HS-27A (cell line): ENCODE measurements at regions not wholly inside any gene's neighbourhood (a gene's known extent, or its start where the extent isn't known, plus 50 kb on each side); places are given as distances from the start of the nearest gene placed in this dataset.

Experiments used
- DNase-seq: peaks from one replicate; pipeline ENCODE4 v3.0.0-alpha.2; 2012; ENCODE audit warnings: low read depth, missing footprints

- DNase-seq, result no peak
Measured at GRCh38 chr14:94995551-94995950, 161.8 kb downstream of the DICER1 start.

GRCh38 chr14:94994245-94994644 is 163.1 kb downstream of the DICER1 start:
- DNase-seq, result no peak

- no peak for DNase-seq
Measured at GRCh38 chr14:94992046-94992445, 165.3 kb downstream of the DICER1 start.

- DNase-seq, result no peak
Measured at GRCh38 chr14:94989946-94990345, 167.4 kb downstream of the DICER1 start.

- no peak for DNase-seq
Measured at GRCh38 chr14:94989417-94989816, 167.9 kb downstream of the DICER1 start.

GRCh38 chr14:94987409-94987808 is 169.9 kb downstream of the DICER1 start:
- no peak for DNase-seq

GRCh38 chr14:94979891-94980290 is 177.4 kb downstream of the DICER1 start:
- DNase-seq, result no peak

GRCh38 chr14:94977016-94977415 is 180.3 kb downstream of the DICER1 start:
- no peak for DNase-seq

GRCh38 chr14:94975366-94975765 is 182.0 kb downstream of the DICER1 start:
- DNase-seq, result no peak

- no peak for DNase-seq
Measured at GRCh38 chr14:94974893-94975292, 182.4 kb downstream of the DICER1 start.

GRCh38 chr14:94974422-94974821 is 182.9 kb downstream of the DICER1 start:
- no peak for DNase-seq

- no peak for DNase-seq
Measured at GRCh38 chr14:94971750-94972149, 185.6 kb downstream of the DICER1 start.

- DNase-seq, result no peak
Measured at GRCh38 chr14:94970941-94971730, 186.2 kb downstream of the DICER1 start.

- no peak for DNase-seq
Measured at GRCh38 chr14:94969766-94970165, 187.6 kb downstream of the DICER1 start.

- no peak for DNase-seq
Measured at GRCh38 chr14:94966868-94967267, 190.5 kb downstream of the DICER1 start.

GRCh38 chr14:94966344-94966743 is 191.0 kb downstream of the DICER1 start:
- no peak for DNase-seq

- no peak for DNase-seq
Measured at GRCh38 chr14:94965551-94966313, 191.6 kb downstream of the DICER1 start.

- DNase-seq, result no peak
Measured at GRCh38 chr14:94964931-94965330, 192.4 kb downstream of the DICER1 start.

- no peak for DNase-seq
Measured at GRCh38 chr14:94964181-94964580, 193.1 kb downstream of the DICER1 start.

GRCh38 chr14:94963051-94963450 is 193.1 kb upstream of the GSC start:
- DNase-seq, result no peak

- no peak for DNase-seq
Measured at GRCh38 chr14:94962166-94962575, 192.3 kb upstream of the GSC start.

- no peak for DNase-seq
Measured at GRCh38 chr14:94961386-94962165, 191.7 kb upstream of the GSC start.
